GM12878 (cell line): ENCODE measurements at regions not wholly inside any gene's neighbourhood (a gene's known extent, or its start where the extent isn't known, plus 50 kb on each side); places are given as distances from the start of the nearest gene placed in this dataset.

Source experiments
- ATAC-seq: fragments of 200-7000 bp; cut with Tn5 transposase; 3 replicates; pipeline ENCODE4 v1.9.1; 2020; ENCODE audit warnings: mild to moderate bottlenecking, moderate library complexity
- BruUV-seq: library from RNA; stranded (reverse); fragments of 400-500 nt; replicated peaks from 2 replicates; lab custom pipeline; 2021; lab: Mats Ljungman, UMichigan
- CTCF ChIA-PET: fragments of 300-600 bp; sonication (Branson Sonifier 250); formaldehyde crosslinking; extraction: SDS; loops from one replicate; lab custom pipeline; 2021; ENCODE audit warnings: inconsistent platforms; lab: Yijun Ruan, JAX
- POLR2A ChIA-PET: fragments of 350-600 bp; formaldehyde crosslinking; extraction: SDS; loops from one replicate; lab custom pipeline; 2021; ENCODE audit warnings: inconsistent platforms; lab: Charles Lee
- RAD21 ChIA-PET: fragments of 300-600 bp; sonication (Branson Sonifier 250); formaldehyde crosslinking; loops from one replicate; lab custom pipeline; 2023; ENCODE audit warnings: antibody characterized with exemption; ENCODE audit not compliant: unreplicated experiment; lab: Charles Lee
- SMC1A ChIA-PET: fragments of 300-600 bp; sonication (Branson Sonifier 250); formaldehyde crosslinking; loops from one replicate; lab custom pipeline; 2023; ENCODE audit not compliant: unreplicated experiment, uncharacterized antibody; lab: Charles Lee
- DNase-seq: peaks from one replicate; pipeline ENCODE4 v3.0.0-alpha.2; 2011; ENCODE audit warnings: low read depth, low spot score
- FAIRE-seq: peaks from 3 replicates; lab custom pipeline; 2011; peaks lifted over from hg19 to GRCh38; lab: Jason Lieb, UNC
- H2AFZ ChIP-seq: 2 replicates; pipeline ENCODE4 v1.6.0; 2011; ENCODE audit warnings: low read depth, low read length, control low read depth; ENCODE audit not compliant: control insufficient read depth
- H3K27ac ChIP-seq: 2 replicates; pipeline ENCODE4 v1.5.1; 2011; ENCODE audit warnings: control low read depth; ENCODE audit not compliant: control insufficient read depth, insufficient read depth
- H3K27me3 ChIP-seq, 2 experiments: replicated peaks in 1 of 2; 2 replicates each; pipeline versions ENCODE4 v1.6.0 to v1.6.1; 2011; ENCODE audit warnings: low read length in 1 of 2; ENCODE audit not compliant: control insufficient read depth in 2 of 2, insufficient read depth in 2 of 2
- H3K36me3 ChIP-seq, 2 experiments: 2 replicates each; pipeline ENCODE4 v1.5.1; 2011; ENCODE audit warnings: low read length in 1 of 2; ENCODE audit not compliant: control insufficient read depth in 2 of 2, insufficient read depth in 2 of 2
- H3K4me1 ChIP-seq: 2 replicates; pipeline ENCODE4 v1.6.1; 2011; ENCODE audit warnings: mild to moderate bottlenecking, low read length, moderate library complexity, mixed read lengths; ENCODE audit not compliant: control insufficient read depth, insufficient read depth
- H3K4me2 ChIP-seq: 2 replicates; pipeline ENCODE4 v1.6.0; 2011; ENCODE audit warnings: control low read depth; ENCODE audit not compliant: control insufficient read depth, insufficient read depth
- H3K4me3 ChIP-seq: fragments of 200-600 bp; sonication (generic); 2 replicates; pipeline ENCODE4 v1.5.1; 2016
- H3K79me2 ChIP-seq: 2 replicates; pipeline ENCODE4 v1.6.0; 2011; ENCODE audit warnings: low read length; ENCODE audit not compliant: control insufficient read depth, insufficient read depth
- H3K9ac ChIP-seq: 2 replicates; pipeline ENCODE4 v1.8.0; 2011; ENCODE audit warnings: low read length, control low read depth, mixed read lengths; ENCODE audit not compliant: control insufficient read depth, insufficient read depth
- H3K9me3 ChIP-seq: replicated peaks from 3 replicates; pipeline ENCODE4 v1.5.1; 2011; ENCODE audit warnings: mild to moderate bottlenecking, low read length; ENCODE audit not compliant: control insufficient read depth, insufficient read depth
- H4K20me1 ChIP-seq: 2 replicates; pipeline ENCODE4 v1.6.0; 2011; ENCODE audit not compliant: control insufficient read depth, insufficient read depth
- BACH1 ChIP-seq: fragments of 450-650 bp; IDR thresholded peaks from 2 replicates; pipeline ENCODE4 v1.6.1; 2017; ENCODE audit warnings: mild to moderate bottlenecking, borderline replicate concordance
- DPF2 ChIP-seq: fragments of 450-650 bp; IDR thresholded peaks from 2 replicates; pipeline ENCODE4 v1.6.1; 2017; ENCODE audit warnings: mild to moderate bottlenecking
- EGR1 ChIP-seq, 2 experiments: IDR thresholded peaks; 1 replicate in 1 of 2; 2 replicates in 1 of 2; pipeline ENCODE4 v1.6.1; 2011 to 2012; ENCODE audit warnings: low read depth in 2 of 2, low read length in 2 of 2, borderline replicate concordance in 1 of 2, mild to moderate bottlenecking in 1 of 2, moderate library complexity in 1 of 2
- HDGF ChIP-seq: fragments of 450-650 bp; IDR thresholded peaks from 2 replicates; pipeline ENCODE4 v1.6.1; 2016; ENCODE audit warnings: antibody characterized with exemption
- POLR2A ChIP-seq: IDR thresholded peaks from 2 replicates; pipeline ENCODE4 v1.6.1; 2011; ENCODE audit warnings: low read depth, mild to moderate bottlenecking, low read length
- RCOR1 ChIP-seq: conservative IDR thresholded peaks from 2 replicates; pipeline ENCODE4 v1.6.1; 2012; ENCODE audit warnings: low read depth, low read length, improper control_type of control experiment
- WGBS: methylation state at CpG from one replicate; pipeline ENCODE4 v1.1.6; 2016; ENCODE audit warnings: low lambda C conversion rate; ENCODE audit not compliant: insufficient replicate concordance, insufficient coverage; ENCODE audit errors: missing lambda C conversion rate; 5-methylcytosine and 5-hydroxymethylcytosine counted together
- in situ Hi-C: fragments of 300-500 bp; cut with MboI; formaldehyde crosslinking; loops from 9 replicates; pipeline ENCODE4 v1.14.3; 2018; ENCODE audit warnings: mixed read lengths
- intact Hi-C: fragments of 100-400 bp; cut with micrococcal nuclease; formaldehyde crosslinking; loops from one replicate; pipeline ENCODE4 v1.14.2; 2022; ENCODE audit not compliant: unreplicated experiment

- ChIA-PET CTCF (no interaction called here), RAD21 (no interaction called here), POLR2A (no interaction called here), SMC1A (no interaction called here)
- Histone ChIP-seq H3K9me3 (no peaks in the 10 kb centered on the region), H3K4me3 (no peak overlapping the region), H3K27ac (no peak overlapping the region), H4K20me1 (no peaks in the 10 kb centered on the region; the same call in 1 of the 2 replicates), H3K36me3 (no peaks in the 10 kb centered on the region), H2AFZ (no peak overlapping the region), H3K79me2 (no peaks in the 10 kb centered on the region), H3K4me2 (no peak overlapping the region), H3K27me3 (peaks cover 0 to 3% of the 10 kb centered on the region in 2 experiments; a peak in 2 of 4 replicates), H3K9ac (no peak overlapping the region), H3K4me1 (no peaks in the 10 kb centered on the region)
- ATAC-seq (no peak), DNase-seq (no peak), FAIRE-seq (no peak)
- no TSS peak for BruUV-seq
- in situ Hi-C loops (no loop called here), intact Hi-C loops (no loop called here)
- 24% methylated on average over 12 of the region's 12 CpGs for WGBS
- TF ChIP-seq RCOR1 (no peak), EGR1 (IDR thresholded peaks at IDR 0.05; ENCODE audit: borderline replicate concordance in 1 of 2, low read depth in 2 of 2, low read length in 2 of 2) (0 out of 3 replicates have a peak, but pooled peaks of 1 of the 2 experiments have one; percentile 18)
Measured at GRCh38 chr10:78602201-78602932, 466.4 kb upstream of the ZMIZ1 start.

- Histone ChIP-seq H3K36me3 (no peaks in the 10 kb centered on the region), H3K4me1 (no peaks in the 10 kb centered on the region)
- 66% methylated on average over 9 of the region's 9 CpGs for WGBS
- POLR2A ChIA-PET: no interaction called here
- ATAC-seq: no peak
- in situ Hi-C loops: no loop called here
- CTCF ChIA-PET: no interaction called here
- TF ChIP-seq DPF2 (no peak), POLR2A (no peak), HDGF (no peak), BACH1 (no peak)
- TF ChIP-seq, all 136 proteins: peak for 0
- H3K9me3 ChIP-seq: no peaks in the 10 kb centered on the region; the same call in 2 of the 3 replicates
- no peak for DNase-seq
- H2AFZ ChIP-seq: no peak overlapping the region
- no peaks in the 10 kb centered on the region for H3K79me2 ChIP-seq
- H4K20me1 ChIP-seq: no peaks in the 10 kb centered on the region; the same call in 1 of the 2 replicates
- no peak overlapping the region for H3K9ac ChIP-seq
- H3K27ac ChIP-seq: no peak overlapping the region
- no peak for FAIRE-seq
- ChIA-PET SMC1A (interaction anchor here (0.8 kb wide), 1 partner anchor 13 kb away, joined by 3 read pairs; no protein-coding TSS in a partner anchor), RAD21 (no interaction called here)
- no peak overlapping the region for H3K4me2 ChIP-seq
- intact Hi-C loops: no loop called here
- peaks cover 0 to 3% of the 10 kb centered on the region in 2 experiments; a peak in 1 of 4 replicates for H3K27me3 ChIP-seq
- BruUV-seq: no TSS peak
- no peak overlapping the region for H3K4me3 ChIP-seq
Measured at GRCh38 chr10:78604286-78604685, 464.5 kb upstream of the ZMIZ1 start.
